NT2/D1 (cell line): ENCODE measurements at regions not wholly inside any gene's neighbourhood (a gene's known extent, or its start where the extent isn't known, plus 50 kb on each side); places are given as distances from the start of the nearest gene placed in this dataset.

ENCODE experiments used
- YY1 ChIP-seq: IDR thresholded peaks from 2 replicates; pipeline ENCODE4 v1.6.1; 2011; ENCODE audit not compliant: insufficient read length, insufficient read depth
- ZNF274 ChIP-seq: IDR thresholded peaks from 2 replicates; pipeline ENCODE4 v1.6.1; 2011; ENCODE audit warnings: mild to moderate bottlenecking, low read depth, low read length

- TF ChIP-seq ZNF274 (no peak), YY1 (no peak)
These were observed 346.4 kb upstream of the DAB1 start for GRCh38 chr1:57770236-57770635.
